Peyer's patch (tissue), 4 donors: ENCODE measurements at regions not wholly inside any gene's neighbourhood (a gene's known extent, or its start where the extent isn't known, plus 50 kb on each side); places are given as distances from the start of the nearest gene placed in this dataset.

ENCODE experiments used
- DNase-seq, 3 donors: peaks; one replicate each; pipeline ENCODE4 v3.0.0-alpha.2; 2017 to 2019
- H3K27ac ChIP-seq, 4 donors: fragments of 200-600 bp; sonication (generic); one replicate each; pipeline ENCODE4 v1.5.1; 2016 to 2019
- H3K27me3 ChIP-seq, 2 donors: fragments of 200-600 bp; sonication (generic); one replicate each; pipeline ENCODE4 v1.5.1; 2019
- H3K36me3 ChIP-seq, 3 donors: fragments of 200-600 bp; sonication (generic); one replicate each; pipeline ENCODE4 v1.5.1; 2016 to 2019
- H3K4me1 ChIP-seq, 4 donors: fragments of 200-600 bp; sonication (generic); one replicate each; pipeline ENCODE4 v1.5.1; 2016 to 2019
- H3K4me3 ChIP-seq, 4 donors: fragments of 200-600 bp; sonication (generic); 1 replicate in 3 of 4; 2 replicates in 1 of 4; pipeline ENCODE4 v1.5.1; 2016 to 2019; ENCODE audit warnings: mild to moderate bottlenecking in 1 of 4
- H3K9me3 ChIP-seq, 4 donors: fragments of 200-600 bp; sonication (generic); one replicate each; pipeline ENCODE4 v1.5.1; 2016 to 2019; ENCODE audit warnings: mild to moderate bottlenecking in 1 of 4
- POLR2A ChIP-seq, 2 donors: fragments of 450-650 bp; IDR thresholded peaks; one replicate each; pipeline ENCODE4 v1.5.1; 2017; ENCODE audit warnings: antibody characterized with exemption in 2 of 2, mild to moderate bottlenecking in 2 of 2, moderate library complexity in 2 of 2
- TF ChIP-seq, protein P1 (sequence below), 6 experiments: fragments of 450-650 bp in 4 of 6; fragments of 200-600 bp in 2 of 6; sonication (generic) in 1 of 6; IDR thresholded peaks; one replicate each; pipeline ENCODE4 v1.5.1; 2017 to 2019; ENCODE audit warnings: antibody characterized with exemption in 6 of 6, mild to moderate bottlenecking in 3 of 6, moderate library complexity in 1 of 6

- TF ChIP-seq, protein P1, sequence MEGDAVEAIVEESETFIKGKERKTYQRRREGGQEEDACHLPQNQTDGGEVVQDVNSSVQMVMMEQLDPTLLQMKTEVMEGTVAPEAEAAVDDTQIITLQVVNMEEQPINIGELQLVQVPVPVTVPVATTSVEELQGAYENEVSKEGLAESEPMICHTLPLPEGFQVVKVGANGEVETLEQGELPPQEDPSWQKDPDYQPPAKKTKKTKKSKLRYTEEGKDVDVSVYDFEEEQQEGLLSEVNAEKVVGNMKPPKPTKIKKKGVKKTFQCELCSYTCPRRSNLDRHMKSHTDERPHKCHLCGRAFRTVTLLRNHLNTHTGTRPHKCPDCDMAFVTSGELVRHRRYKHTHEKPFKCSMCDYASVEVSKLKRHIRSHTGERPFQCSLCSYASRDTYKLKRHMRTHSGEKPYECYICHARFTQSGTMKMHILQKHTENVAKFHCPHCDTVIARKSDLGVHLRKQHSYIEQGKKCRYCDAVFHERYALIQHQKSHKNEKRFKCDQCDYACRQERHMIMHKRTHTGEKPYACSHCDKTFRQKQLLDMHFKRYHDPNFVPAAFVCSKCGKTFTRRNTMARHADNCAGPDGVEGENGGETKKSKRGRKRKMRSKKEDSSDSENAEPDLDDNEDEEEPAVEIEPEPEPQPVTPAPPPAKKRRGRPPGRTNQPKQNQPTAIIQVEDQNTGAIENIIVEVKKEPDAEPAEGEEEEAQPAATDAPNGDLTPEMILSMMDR (IDR thresholded peaks at IDR 0.05) = no peak
- no peak for TF ChIP-seq POLR2A (IDR thresholded peaks at IDR 0.05)
- H3K27me3 ChIP-seq = no peaks in the 10 kb centered on the region
- H3K4me3 ChIP-seq = no peak overlapping the region
- DNase-seq = peak in 1 of 3 donors; percentile 73
- H3K4me1 ChIP-seq = no peaks in the 10 kb centered on the region
- H3K9me3 ChIP-seq = no peaks in the 10 kb centered on the region
- no peaks in the 10 kb centered on the region for H3K36me3 ChIP-seq
- H3K27ac ChIP-seq = no peak overlapping the region
These were observed 176.6 kb upstream of the SP4 start for GRCh38 chr7:21251151-21251800.

- TF ChIP-seq, protein P1 (IDR thresholded peaks at IDR 0.05) = peak in 4 of 6 experiments; percentile 39 to 47 (median 44)
- TF ChIP-seq POLR2A (IDR thresholded peaks at IDR 0.05) = no peak
- peak in 1 of 3 donors; percentile 69 for DNase-seq
- Histone ChIP-seq H3K9me3 (no peaks in the 10 kb centered on the region), H3K27me3 (no peaks in the 10 kb centered on the region), H3K27ac (no peak overlapping the region), H3K36me3 (no peaks in the 10 kb centered on the region), H3K4me3 (no peak overlapping the region), H3K4me1 (no peaks in the 10 kb centered on the region)
These were observed 173.9 kb upstream of the SP4 start for GRCh38 chr7:21253740-21254687.

DNA sequence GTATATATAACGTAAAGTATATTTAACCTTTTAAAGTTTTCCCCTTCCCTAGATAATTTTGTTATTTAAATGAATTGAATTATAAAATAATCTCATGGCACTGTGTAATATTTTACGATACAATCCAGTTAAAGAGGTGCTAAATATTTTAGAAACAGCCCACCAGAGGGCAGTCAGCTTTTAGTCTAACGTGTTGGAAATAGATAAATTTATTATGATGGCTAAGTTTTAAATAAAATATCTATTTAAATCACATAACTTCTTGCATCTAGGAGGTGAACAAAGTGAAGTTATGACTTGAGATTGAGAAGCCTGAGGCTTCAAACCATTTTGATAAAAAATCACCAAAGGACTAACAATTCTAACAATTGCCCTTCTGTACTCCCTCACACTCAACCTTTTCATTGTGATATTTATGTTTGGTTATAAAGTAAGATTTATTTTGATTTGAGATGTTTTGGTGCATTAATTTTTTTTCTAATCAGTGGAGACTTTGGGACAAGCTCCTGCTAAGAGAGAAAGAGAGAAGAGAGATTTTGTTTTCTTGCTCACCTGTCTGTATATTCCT, 171.5 kb upstream of the SP4 start:
- no peak for TF ChIP-seq POLR2A (IDR thresholded peaks at IDR 0.05)
- TF ChIP-seq, protein P1 (IDR thresholded peaks at IDR 0.05) = peak; percentile 19 to 64 (median 44)
- H3K4me1 ChIP-seq = no peaks in the 10 kb centered on the region
- H3K27ac ChIP-seq = no peak overlapping the region
- H3K9me3 ChIP-seq = no peaks in the 10 kb centered on the region
- no peaks in the 10 kb centered on the region for H3K27me3 ChIP-seq
- H3K36me3 ChIP-seq = no peaks in the 10 kb centered on the region
- no peak for DNase-seq
- H3K4me3 ChIP-seq = no peak overlapping the region

DNA sequence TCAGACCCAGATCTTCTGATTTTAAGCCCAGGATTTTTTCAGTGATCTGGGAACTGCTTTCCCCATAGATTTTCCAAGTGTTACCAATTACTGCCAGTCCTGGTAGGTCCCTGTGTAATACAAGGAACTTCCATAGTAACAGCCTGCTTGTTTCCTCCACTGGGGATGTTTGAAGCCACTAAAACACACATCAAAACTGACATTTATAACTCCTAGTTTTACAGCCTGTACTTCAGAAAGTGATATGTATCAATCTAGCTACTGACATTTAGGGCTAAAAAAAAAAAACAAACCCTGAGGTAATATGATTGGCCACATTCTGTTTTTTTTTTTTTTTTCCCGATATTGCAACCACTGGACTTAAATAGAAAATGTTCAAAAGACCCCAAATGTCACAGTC, 166.9 kb upstream of the SP4 start:
- no peaks in the 10 kb centered on the region for H3K27me3 ChIP-seq

More for the DNA sequence above, 166.9 kb upstream of the SP4 start:
- DNase-seq = no peak
- Histone ChIP-seq H3K36me3 (no peaks in the 10 kb centered on the region), H3K9me3 (no peaks in the 10 kb centered on the region), H3K4me1 (no peaks in the 10 kb centered on the region), H3K4me3 (no peak overlapping the region), H3K27ac (no peak overlapping the region)
- no peak for TF ChIP-seq POLR2A (IDR thresholded peaks at IDR 0.05)
- TF ChIP-seq, protein P1 (IDR thresholded peaks at IDR 0.05) = no peak
